ENCODE measurements at regions not wholly inside any gene's neighbourhood (a gene's known extent, or its start where the extent isn't known, plus 50 kb on each side); places are given as distances from the start of the nearest gene placed in this dataset.

- Mint-ChIP-seq H3K27me3 (ENCODE audit: insufficient read depth, low read depth, poor library complexity) (peaks cover 2% of the 10 kb centered on the region), H3K4me1 (no peaks in the 10 kb centered on the region), H3K4me3 (no peak overlapping the region), H3K36me3 (ENCODE audit: low read depth) (no peaks in the 10 kb centered on the region), H3K9me3 (no peaks in the 10 kb centered on the region), H3K27ac (no peak overlapping the region)
- Histone ChIP-seq H3K4me1 (ENCODE audit: insufficient read depth) (no peaks in the 10 kb centered on the region), H3K27me3 (ENCODE audit: insufficient read depth) (no peaks in the 10 kb centered on the region), H3K79me2 (replicated peaks; ENCODE audit: insufficient read depth) (no peaks in the 10 kb centered on the region), H3K9me2 (ENCODE audit: insufficient read depth) (no peaks in the 10 kb centered on the region), H3K4me2 (no peak overlapping the region), H4K20me1 (replicated peaks; ENCODE audit: insufficient read depth) (no peaks in the 10 kb centered on the region), H2AFZ (no peak overlapping the region), H3K36me3 (ENCODE audit: insufficient read depth) (no peaks in the 10 kb centered on the region), H3K27ac (ENCODE audit: low read depth) (no peak overlapping the region), H3K4me3 (no peak overlapping the region), H3F3A (replicated peaks; ENCODE audit: low read depth) (no peaks in the 10 kb centered on the region)
- ATAC-seq (no peak), DNase-seq (ENCODE audit: low spot score) (no peak)
- no peak for TF ChIP-seq POLR2AphosphoS5 (IDR thresholded peaks at IDR 0.05; ENCODE audit: low read depth)
- TF ChIP-seq EZH2 (IDR thresholded peaks at IDR 0.05; ENCODE audit: low read depth, unreplicated experiment) = no peak
- TF ChIP-seq, protein P1, sequence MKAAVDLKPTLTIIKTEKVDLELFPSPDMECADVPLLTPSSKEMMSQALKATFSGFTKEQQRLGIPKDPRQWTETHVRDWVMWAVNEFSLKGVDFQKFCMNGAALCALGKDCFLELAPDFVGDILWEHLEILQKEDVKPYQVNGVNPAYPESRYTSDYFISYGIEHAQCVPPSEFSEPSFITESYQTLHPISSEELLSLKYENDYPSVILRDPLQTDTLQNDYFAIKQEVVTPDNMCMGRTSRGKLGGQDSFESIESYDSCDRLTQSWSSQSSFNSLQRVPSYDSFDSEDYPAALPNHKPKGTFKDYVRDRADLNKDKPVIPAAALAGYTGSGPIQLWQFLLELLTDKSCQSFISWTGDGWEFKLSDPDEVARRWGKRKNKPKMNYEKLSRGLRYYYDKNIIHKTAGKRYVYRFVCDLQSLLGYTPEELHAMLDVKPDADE (IDR thresholded peaks at IDR 0.05) = no peak
- TF ChIP-seq, protein P2, sequence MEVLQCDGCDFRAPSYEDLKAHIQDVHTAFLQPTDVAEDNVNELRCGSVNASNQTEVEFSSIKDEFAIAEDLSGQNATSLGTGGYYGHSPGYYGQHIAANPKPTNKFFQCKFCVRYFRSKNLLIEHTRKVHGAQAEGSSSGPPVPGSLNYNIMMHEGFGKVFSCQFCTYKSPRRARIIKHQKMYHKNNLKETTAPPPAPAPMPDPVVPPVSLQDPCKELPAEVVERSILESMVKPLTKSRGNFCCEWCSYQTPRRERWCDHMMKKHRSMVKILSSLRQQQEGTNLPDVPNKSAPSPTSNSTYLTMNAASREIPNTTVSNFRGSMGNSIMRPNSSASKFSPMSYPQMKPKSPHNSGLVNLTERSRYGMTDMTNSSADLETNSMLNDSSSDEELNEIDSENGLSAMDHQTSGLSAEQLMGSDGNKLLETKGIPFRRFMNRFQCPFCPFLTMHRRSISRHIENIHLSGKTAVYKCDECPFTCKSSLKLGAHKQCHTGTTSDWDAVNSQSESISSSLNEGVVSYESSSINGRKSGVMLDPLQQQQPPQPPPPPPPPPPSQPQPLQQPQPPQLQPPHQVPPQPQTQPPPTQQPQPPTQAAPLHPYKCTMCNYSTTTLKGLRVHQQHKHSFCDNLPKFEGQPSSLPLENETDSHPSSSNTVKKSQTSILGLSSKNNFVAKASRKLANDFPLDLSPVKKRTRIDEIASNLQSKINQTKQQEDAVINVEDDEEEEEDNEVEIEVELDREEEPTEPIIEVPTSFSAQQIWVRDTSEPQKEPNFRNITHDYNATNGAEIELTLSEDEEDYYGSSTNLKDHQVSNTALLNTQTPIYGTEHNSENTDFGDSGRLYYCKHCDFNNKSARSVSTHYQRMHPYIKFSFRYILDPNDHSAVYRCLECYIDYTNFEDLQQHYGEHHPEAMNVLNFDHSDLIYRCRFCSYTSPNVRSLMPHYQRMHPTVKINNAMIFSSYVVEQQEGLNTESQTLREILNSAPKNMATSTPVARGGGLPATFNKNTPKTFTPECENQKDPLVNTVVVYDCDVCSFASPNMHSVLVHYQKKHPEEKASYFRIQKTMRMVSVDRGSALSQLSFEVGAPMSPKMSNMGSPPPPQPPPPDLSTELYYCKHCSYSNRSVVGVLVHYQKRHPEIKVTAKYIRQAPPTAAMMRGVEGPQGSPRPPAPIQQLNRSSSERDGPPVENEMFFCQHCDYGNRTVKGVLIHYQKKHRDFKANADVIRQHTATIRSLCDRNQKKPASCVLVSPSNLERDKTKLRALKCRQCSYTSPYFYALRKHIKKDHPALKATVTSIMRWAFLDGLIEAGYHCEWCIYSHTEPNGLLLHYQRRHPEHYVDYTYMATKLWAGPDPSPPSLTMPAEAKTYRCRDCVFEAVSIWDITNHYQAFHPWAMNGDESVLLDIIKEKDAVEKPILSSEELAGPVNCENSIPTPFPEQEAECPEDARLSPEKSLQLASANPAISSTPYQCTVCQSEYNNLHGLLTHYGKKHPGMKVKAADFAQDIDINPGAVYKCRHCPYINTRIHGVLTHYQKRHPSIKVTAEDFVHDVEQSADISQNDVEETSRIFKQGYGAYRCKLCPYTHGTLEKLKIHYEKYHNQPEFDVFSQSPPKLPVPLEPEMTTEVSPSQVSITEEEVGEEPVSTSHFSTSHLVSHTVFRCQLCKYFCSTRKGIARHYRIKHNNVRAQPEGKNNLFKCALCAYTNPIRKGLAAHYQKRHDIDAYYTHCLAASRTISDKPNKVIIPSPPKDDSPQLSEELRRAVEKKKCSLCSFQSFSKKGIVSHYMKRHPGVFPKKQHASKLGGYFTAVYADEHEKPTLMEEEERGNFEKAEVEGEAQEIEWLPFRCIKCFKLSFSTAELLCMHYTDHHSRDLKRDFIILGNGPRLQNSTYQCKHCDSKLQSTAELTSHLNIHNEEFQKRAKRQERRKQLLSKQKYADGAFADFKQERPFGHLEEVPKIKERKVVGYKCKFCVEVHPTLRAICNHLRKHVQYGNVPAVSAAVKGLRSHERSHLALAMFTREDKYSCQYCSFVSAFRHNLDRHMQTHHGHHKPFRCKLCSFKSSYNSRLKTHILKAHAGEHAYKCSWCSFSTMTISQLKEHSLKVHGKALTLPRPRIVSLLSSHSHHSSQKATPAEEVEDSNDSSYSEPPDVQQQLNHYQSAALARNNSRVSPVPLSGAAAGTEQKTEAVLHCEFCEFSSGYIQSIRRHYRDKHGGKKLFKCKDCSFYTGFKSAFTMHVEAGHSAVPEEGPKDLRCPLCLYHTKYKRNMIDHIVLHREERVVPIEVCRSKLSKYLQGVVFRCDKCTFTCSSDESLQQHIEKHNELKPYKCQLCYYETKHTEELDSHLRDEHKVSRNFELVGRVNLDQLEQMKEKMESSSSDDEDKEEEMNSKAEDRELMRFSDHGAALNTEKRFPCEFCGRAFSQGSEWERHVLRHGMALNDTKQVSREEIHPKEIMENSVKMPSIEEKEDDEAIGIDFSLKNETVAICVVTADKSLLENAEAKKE (CRISPR knock-in tag; IDR thresholded peaks at IDR 0.05) = no peak
- no peak for TF ChIP-seq NANOG (IDR thresholded peaks at IDR 0.05; ENCODE audit: borderline replicate concordance)
- TF ChIP-seq EZH2phosphoT487 (IDR thresholded peaks at IDR 0.05; ENCODE audit: unreplicated experiment) = no peak
- no peak for TF ChIP-seq STAT1 (IDR thresholded peaks at IDR 0.05; ENCODE audit: unreplicated experiment)
- TF ChIP-seq, protein P3, sequence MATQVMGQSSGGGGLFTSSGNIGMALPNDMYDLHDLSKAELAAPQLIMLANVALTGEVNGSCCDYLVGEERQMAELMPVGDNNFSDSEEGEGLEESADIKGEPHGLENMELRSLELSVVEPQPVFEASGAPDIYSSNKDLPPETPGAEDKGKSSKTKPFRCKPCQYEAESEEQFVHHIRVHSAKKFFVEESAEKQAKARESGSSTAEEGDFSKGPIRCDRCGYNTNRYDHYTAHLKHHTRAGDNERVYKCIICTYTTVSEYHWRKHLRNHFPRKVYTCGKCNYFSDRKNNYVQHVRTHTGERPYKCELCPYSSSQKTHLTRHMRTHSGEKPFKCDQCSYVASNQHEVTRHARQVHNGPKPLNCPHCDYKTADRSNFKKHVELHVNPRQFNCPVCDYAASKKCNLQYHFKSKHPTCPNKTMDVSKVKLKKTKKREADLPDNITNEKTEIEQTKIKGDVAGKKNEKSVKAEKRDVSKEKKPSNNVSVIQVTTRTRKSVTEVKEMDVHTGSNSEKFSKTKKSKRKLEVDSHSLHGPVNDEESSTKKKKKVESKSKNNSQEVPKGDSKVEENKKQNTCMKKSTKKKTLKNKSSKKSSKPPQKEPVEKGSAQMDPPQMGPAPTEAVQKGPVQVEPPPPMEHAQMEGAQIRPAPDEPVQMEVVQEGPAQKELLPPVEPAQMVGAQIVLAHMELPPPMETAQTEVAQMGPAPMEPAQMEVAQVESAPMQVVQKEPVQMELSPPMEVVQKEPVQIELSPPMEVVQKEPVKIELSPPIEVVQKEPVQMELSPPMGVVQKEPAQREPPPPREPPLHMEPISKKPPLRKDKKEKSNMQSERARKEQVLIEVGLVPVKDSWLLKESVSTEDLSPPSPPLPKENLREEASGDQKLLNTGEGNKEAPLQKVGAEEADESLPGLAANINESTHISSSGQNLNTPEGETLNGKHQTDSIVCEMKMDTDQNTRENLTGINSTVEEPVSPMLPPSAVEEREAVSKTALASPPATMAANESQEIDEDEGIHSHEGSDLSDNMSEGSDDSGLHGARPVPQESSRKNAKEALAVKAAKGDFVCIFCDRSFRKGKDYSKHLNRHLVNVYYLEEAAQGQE (IDR thresholded peaks at IDR 0.05; ENCODE audit: unreplicated experiment) = no peak
- TF ChIP-seq, protein P4, sequence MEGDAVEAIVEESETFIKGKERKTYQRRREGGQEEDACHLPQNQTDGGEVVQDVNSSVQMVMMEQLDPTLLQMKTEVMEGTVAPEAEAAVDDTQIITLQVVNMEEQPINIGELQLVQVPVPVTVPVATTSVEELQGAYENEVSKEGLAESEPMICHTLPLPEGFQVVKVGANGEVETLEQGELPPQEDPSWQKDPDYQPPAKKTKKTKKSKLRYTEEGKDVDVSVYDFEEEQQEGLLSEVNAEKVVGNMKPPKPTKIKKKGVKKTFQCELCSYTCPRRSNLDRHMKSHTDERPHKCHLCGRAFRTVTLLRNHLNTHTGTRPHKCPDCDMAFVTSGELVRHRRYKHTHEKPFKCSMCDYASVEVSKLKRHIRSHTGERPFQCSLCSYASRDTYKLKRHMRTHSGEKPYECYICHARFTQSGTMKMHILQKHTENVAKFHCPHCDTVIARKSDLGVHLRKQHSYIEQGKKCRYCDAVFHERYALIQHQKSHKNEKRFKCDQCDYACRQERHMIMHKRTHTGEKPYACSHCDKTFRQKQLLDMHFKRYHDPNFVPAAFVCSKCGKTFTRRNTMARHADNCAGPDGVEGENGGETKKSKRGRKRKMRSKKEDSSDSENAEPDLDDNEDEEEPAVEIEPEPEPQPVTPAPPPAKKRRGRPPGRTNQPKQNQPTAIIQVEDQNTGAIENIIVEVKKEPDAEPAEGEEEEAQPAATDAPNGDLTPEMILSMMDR (conservative IDR thresholded peaks at IDR 0.05; ENCODE audit: low read depth in 2 of 2) = no peak
- TF ChIP-seq CREB1 (CRISPR knock-in tag; IDR thresholded peaks at IDR 0.05; ENCODE audit: low read depth) = no peak
- no peak for TF ChIP-seq JUNB (IDR thresholded peaks at IDR 0.05; ENCODE audit: unreplicated experiment)
- no peak for TF ChIP-seq ZNF331 (CRISPR knock-in tag; IDR thresholded peaks at IDR 0.05; ENCODE audit: low read depth)
- no peak for TF ChIP-seq ZNF114 (CRISPR knock-in tag; IDR thresholded peaks at IDR 0.05)
Measured at GRCh38 chr3:88744896-88745295, 362.5 kb upstream of the EPHA3 start.

Data from GM23338 (cell line).